ENCODE measurements at regions not wholly inside any gene's neighbourhood (a gene's known extent, or its start where the extent isn't known, plus 50 kb on each side); places are given as distances from the start of the nearest gene placed in this dataset.

DNA sequence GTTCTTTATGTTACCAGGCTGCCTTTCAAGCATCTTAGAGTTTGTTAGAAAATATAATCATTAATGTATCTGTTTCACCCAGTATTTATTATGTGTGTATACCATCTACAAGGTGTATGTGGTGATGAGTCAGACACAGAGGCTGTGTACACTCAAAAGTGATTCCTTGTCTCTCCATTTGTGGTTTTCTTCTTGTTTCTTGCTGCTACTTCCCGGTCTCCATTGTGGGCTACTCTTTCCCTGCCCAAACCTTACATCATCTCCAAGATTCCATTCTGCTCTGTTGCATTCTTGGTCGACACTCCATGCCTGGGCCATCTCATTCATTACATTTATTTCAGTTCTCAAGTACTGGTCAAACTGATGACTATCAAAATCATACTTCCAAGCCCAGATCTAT is 182.2 kb upstream of the STXBP5 start:
- DNase-seq (ENCODE audit: low read depth in 2 of 3, low spot score in 2 of 3), result no peak

DNA sequence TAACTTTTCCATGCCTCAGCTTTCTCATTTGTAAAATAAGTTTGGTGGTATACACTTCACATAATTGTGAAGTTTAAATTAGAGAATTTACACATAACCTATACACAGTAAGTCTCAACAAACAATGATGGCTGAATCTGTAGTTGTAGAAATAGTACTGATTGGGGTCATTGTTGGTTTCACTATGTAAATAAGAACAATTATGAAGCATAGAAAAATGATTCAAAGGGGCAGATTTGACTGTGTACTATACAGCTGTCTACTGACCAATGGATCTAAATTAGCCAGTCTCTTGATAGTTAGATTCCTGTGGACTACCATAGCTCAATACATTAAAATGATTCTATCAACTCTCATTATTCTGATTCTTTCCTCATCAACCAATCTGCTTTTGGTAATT is 181.1 kb upstream of the STXBP5 start:
- DNase-seq (ENCODE audit: low read depth in 2 of 3, low spot score in 2 of 3), result no peak

GRCh38 chr6:147023581-147023980 is 180.6 kb upstream of the STXBP5 start:
- no peak for DNase-seq (ENCODE audit: low read depth in 2 of 3, low spot score in 2 of 3)

DNA sequence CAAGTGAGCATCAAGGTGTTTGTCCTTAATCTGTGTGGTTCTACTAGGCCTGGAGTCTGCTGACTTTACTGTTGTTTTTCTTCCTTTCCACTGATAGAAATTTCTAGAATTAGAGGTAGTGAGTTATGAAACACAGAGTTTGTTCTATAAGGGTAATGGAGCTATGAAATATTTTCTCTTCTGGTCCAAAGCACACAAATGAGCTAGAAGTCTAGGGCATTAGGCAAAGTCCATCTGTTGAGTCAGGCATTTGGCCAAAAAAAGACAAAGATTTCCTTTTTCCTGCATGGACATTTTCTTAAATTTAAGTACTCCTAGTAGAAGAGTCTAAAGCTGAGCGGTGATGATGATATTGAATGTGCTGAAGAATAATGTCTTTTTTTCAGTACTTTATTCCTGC is 174.3 kb upstream of the STXBP5 start:
- DNase-seq (ENCODE audit: low read depth in 2 of 3, low spot score in 2 of 3), result no peak

GRCh38 chr6:147033267-147033666 is 170.9 kb upstream of the STXBP5 start:
- DNase-seq (ENCODE audit: low read depth in 2 of 3, low spot score in 2 of 3), result no peak

GRCh38 chr6:147035886-147036285 is 168.3 kb upstream of the STXBP5 start:
- no peak for DNase-seq (ENCODE audit: low read depth in 2 of 3, low spot score in 2 of 3)

DNA sequence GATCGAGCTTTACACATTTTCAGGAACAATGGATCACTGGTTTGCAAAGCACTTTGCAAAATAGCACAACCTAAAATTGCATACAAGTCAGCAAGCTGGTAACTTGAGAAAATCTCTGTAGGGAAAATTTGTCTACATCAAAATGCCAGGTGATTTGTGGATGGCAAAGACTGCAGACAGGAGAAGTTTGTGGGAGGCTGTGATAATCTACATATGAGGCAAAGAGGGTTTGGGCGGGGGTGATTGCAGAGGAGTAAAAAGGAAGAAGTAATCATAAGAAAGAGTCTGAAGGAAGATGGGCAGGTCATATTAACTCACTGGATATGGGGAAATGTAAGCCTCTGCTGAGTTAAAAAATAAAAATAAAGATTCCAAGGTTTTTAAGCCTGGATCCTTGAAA is 166.3 kb upstream of the STXBP5 start:
- DNase-seq (ENCODE audit: low read depth in 2 of 3, low spot score in 2 of 3), result no peak

- DNase-seq (ENCODE audit: low read depth in 2 of 3, low spot score in 2 of 3), result no peak
Observed at GRCh38 chr6:147040121-147040910, 163.9 kb upstream of the STXBP5 start.

DNA sequence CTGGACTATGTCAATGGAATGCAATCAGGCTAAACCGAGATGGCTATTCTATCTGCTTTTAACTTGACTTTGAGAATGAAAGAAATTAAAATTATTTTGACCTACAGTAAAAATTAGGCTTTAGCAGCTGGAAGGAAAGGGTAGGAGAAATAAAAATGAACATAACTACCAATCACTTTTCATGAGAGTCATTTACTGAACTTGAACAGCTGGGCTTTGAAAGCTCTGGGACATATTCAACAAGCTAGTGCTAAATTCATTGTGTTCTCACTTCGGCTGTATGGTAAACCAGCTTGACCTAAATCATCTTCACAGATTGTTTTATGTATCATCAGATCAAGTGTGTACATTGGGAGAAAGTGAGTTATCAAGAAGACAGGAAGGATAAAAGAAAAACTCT is 161.5 kb upstream of the STXBP5 start:
- no peak for DNase-seq (ENCODE audit: low read depth in 2 of 3, low spot score in 2 of 3)

DNA sequence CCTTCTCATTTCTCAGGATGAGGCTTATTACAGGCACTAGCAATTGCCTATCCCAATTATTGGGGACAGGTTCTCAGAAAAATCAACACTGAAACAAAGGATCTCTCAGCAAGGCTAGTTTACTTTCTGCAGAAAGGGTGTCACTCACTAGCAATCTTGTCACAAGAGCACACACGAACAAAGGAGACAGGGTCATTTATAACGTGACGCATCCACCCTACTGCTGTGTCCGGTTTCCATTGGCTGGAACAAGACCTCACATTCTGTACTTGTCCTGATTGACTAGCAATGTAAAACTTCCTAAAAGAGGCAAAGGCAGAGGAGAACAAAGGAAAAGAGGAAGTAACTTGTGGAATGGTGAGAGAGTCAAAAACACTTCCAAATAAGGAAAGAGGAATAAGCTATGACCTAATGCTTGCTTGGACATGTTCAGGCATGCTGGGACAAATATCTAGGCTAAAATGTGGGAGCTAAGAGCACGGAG is 160.2 kb upstream of the STXBP5 start:
- DNase-seq (ENCODE audit: low read depth in 2 of 3, low spot score in 2 of 3), result peak in 1 of 3 donors; percentile 1

DNA sequence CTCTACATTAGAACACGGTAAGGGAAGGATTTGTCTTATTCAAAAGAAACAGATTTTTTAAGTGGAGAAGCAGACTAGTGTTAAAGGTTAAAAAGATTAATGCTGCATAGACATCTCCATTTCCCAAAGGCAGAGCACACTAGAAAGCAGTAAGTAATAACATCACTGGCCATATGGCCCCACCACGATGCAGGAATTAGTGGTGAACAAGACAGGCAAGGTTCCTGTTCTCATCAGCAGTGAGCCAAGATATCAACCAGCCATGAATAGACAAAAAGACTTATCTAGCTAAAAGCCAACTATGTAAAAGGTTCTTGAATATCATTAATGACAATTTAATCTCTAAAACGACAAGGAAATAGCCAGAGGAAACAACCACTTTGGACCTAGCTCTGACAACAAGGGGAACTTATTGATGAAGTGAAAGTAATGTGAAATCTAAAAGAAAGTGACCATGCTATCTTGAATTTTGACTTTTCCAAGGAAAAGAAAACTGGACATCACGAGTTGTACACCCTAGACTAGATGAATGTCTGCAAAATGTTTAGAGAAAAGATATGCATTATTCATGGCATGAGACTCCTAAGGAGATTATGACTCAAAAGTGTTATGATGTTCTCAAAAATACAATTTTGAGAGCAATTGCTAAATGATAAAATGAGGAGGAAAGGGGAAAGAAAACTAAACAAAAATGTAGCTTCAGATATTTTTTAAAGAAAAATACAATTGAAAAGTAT is 157.9 kb upstream of the STXBP5 start:
- DNase-seq (ENCODE audit: low read depth in 2 of 3, low spot score in 2 of 3), result peak in 2 of 3 donors; percentile 3 to 36

GRCh38 chr6:147048930-147049329 is 155.3 kb upstream of the STXBP5 start:
- DNase-seq (ENCODE audit: low read depth in 2 of 3, low spot score in 2 of 3), result no peak

- DNase-seq (ENCODE audit: low read depth in 2 of 3, low spot score in 2 of 3), result no peak
Observed at GRCh38 chr6:147053311-147053921, 150.8 kb upstream of the STXBP5 start.

DNA sequence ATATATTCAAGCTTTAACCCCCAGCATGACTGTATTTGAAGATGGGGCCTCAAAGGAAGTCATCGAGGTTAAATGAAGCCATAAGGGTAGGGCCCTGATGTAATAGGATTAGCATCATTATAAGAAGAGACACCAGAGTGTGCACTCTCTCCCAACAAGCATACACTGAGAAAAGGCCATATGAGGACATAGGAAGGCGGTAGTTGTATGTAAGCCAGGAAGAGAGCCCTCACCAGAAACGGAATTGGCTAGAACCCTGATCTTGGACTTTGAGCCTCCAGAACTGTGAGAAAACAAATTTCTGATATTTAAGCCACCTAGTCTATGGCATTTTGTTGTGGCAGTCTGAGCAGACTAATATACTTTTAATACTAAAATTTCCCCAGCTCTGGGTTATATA is 150.1 kb upstream of the STXBP5 start:
- DNase-seq (ENCODE audit: low read depth in 2 of 3, low spot score in 2 of 3), result no peak

DNA sequence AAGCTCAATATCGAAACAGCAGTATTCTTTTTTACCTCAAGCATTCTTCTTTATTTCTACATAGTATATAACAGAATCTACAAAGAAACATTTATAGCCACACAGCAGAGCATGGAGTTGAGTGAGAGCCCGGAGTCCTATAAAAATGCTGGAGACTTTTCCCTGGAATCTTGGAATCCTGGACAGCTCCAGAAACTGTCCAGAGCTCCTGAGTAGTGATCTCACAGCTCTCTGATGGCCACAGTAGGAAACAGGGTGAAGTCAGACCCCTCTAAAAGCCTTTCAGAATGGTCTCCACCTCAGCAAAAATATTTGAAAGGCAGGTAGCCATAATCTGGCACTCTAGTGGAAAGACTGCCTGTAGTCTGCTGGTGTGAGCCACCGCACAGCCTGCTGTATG is 149.3 kb upstream of the STXBP5 start:
- DNase-seq (ENCODE audit: low read depth in 2 of 3, low spot score in 2 of 3), result no peak

DNA sequence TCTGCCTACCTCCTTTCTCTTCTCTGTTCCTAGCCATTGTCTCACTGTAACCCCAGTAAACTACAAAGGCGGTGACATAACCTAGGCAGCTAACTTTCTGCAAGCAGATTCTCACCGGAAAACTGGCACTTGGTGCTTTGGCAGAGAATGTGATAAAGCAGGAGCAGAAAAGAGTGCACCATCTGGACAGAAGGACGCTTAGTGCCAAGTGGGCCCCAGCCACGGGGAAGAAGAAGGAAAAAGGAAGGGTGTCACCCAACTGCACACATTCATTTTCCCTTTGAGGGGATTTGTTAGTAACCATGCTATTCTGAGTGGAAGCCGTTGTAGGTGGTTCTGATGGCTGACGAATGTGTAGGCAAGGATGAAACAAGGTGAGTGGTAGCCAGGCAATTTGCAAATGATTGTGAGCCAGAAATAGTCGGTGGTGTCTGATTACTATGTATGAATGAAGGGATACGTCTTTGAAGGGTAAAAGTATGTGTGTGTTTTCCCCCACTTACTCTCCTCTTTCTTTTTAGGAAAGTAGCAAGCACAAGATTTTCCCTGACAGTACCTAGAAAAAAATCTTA is 148.3 kb upstream of the STXBP5 start:
- DNase-seq (ENCODE audit: low read depth in 2 of 3, low spot score in 2 of 3), result no peak

GRCh38 chr6:147057188-147057587 is 147.0 kb upstream of the STXBP5 start:
- no peak for DNase-seq (ENCODE audit: low read depth in 2 of 3, low spot score in 2 of 3)

GRCh38 chr6:147057705-147058342 is 146.4 kb upstream of the STXBP5 start:
- no peak for DNase-seq (ENCODE audit: low read depth in 2 of 3, low spot score in 2 of 3)

DNA sequence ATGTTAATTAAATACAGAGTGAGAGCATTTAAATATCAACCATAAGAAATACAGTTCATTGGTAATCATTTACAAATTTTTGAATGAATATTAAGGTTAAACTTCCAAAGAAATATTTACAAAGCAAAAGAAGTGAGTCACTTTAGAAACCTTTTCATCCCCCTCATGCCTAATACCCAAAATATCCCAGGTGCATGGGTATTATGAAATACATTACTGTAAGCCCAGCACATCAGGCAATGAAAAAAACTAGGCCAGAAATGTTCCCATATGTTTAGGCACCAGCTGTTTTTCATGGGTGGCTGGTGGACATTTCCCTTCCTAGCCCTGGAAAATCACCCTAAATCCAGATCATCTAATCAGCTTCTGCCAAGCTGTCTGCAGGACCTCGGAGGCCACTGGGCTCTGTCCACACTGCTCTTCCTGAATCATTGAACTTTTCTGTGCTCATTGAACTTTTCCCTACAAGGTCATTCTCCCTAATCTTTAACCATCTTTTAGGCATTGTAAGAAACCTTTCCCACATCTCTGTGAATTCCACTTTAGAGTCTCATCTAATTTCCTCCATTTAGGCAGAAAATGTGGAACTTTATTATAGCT is 145.3 kb upstream of the STXBP5 start:
- DNase-seq (ENCODE audit: low read depth in 2 of 3, low spot score in 2 of 3), result no peak

DNA sequence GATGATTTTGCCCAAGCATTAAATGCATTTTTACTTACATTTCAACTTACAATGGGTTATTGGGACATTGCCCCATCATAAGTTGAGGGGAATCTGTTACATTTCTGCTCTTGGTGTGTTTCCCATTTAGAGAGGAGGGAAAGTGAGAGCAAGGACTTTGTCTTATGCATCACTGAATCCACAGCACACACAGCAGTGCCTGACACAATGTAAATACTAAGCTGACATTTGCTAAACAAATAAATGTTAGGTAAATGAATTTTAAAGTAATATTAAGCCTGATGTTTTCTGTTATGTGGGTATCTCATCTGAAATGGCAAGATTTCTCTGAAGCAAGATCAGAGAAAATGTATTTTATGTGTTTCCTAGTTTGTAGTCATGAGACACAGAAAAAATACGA is 143.6 kb upstream of the STXBP5 start:
- no peak for DNase-seq (ENCODE audit: low read depth in 2 of 3, low spot score in 2 of 3)

All from hematopoietic multipotent progenitor cell (in vitro differentiated cells).